Vagina (tissue), 2 donors: ENCODE measurements at regions not wholly inside any gene's neighbourhood (a gene's known extent, or its start where the extent isn't known, plus 50 kb on each side); places are given as distances from the start of the nearest gene placed in this dataset.
"Not testable (repeated sequence)": the region's sequence is repeated elsewhere in the genome, so short reads cannot be mapped to it uniquely, and the experiment has no call there.

Experiments
- DNase-seq, 2 donors: peaks; one replicate each; pipeline ENCODE4 v3.0.0-alpha.2; 2017; ENCODE audit errors: extremely low spot score in 2 of 2
- H3K27ac ChIP-seq: fragments of 200-600 bp; sonication (generic); one replicate; pipeline ENCODE4 v1.5.1; 2019
- H3K27me3 ChIP-seq: fragments of 200-600 bp; sonication (generic); one replicate; pipeline ENCODE4 v1.5.1; 2019
- H3K36me3 ChIP-seq, 2 donors: fragments of 200-600 bp; sonication (generic); one replicate each; pipeline ENCODE4 v1.5.1; 2017 to 2019
- H3K4me1 ChIP-seq: fragments of 200-600 bp; sonication (generic); one replicate; pipeline ENCODE4 v1.5.1; 2019
- H3K4me3 ChIP-seq, 2 donors: fragments of 200-600 bp; sonication (generic); 1 replicate in 1 of 2; 2 replicates in 1 of 2; pipeline ENCODE4 v1.5.1; 2016 to 2019
- H3K9me3 ChIP-seq: fragments of 200-600 bp; sonication (generic); one replicate; pipeline ENCODE4 v1.5.1; 2019
- POLR2A ChIP-seq, 2 donors: fragments of 450-650 bp; IDR thresholded peaks; one replicate each; pipeline ENCODE4 v1.6.1; 2017; ENCODE audit warnings: antibody characterized with exemption in 2 of 2, mild to moderate bottlenecking in 2 of 2, moderate library complexity in 2 of 2
- POLR2AphosphoS5 ChIP-seq, 2 donors: sonication (generic); formaldehyde crosslinking; IDR thresholded peaks; one replicate each; pipeline ENCODE4 v1.9.0; 2017; ENCODE audit warnings: antibody characterized with exemption in 2 of 2, mild to moderate bottlenecking in 2 of 2, low read depth in 1 of 2; ENCODE audit not compliant: insufficient read depth in 1 of 2
- intact Hi-C: fragments of 100-400 bp; cut with DNase I; formaldehyde crosslinking; loops from one replicate; pipeline ENCODE4 v1.15.1; 2023
- TF ChIP-seq, protein P1 (sequence below), 3 experiments: fragments of 450-650 bp in 2 of 3; fragments of 200-600 bp in 1 of 3; sonication (generic) in 1 of 3; IDR thresholded peaks; one replicate each; pipeline ENCODE4 v1.5.1; 2017 to 2019; ENCODE audit warnings: antibody characterized with exemption in 3 of 3, mild to moderate bottlenecking in 2 of 3, moderate library complexity in 2 of 3

DNA sequence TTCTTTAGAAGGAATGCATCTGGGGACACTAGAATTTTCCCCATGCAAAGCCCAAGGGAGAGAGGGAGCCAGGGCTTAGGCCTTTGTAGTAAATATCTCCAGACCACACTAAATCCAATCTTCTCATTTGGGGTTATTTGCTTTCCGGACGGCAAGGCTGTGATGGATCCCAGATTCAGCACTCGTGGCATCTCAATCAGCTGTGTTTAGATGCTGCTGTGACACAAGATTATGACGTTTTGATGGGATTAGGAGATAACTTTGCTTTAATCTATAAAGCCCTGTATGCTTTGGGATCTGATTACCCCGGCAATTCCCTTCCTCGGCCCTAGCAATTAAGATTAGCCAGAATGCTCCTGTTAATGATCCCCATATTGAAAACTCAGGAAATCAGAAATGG, 686.7 kb upstream of the TBX3 start:
- Histone ChIP-seq H3K4me3 (no peak overlapping the region), H3K9me3 (no peaks in the 10 kb centered on the region), H3K27ac (no peak overlapping the region), H3K4me1 (peaks cover 12% of the 10 kb centered on the region), H3K36me3 (no peaks in the 10 kb centered on the region), H3K27me3 (no peaks in the 10 kb centered on the region)
- TF ChIP-seq POLR2A (IDR thresholded peaks at IDR 0.05) (no peak), POLR2AphosphoS5 (IDR thresholded peaks at IDR 0.05; ENCODE audit: insufficient read depth in 1 of 2, low read depth in 1 of 2) (no peak)
- TF ChIP-seq, protein P1, sequence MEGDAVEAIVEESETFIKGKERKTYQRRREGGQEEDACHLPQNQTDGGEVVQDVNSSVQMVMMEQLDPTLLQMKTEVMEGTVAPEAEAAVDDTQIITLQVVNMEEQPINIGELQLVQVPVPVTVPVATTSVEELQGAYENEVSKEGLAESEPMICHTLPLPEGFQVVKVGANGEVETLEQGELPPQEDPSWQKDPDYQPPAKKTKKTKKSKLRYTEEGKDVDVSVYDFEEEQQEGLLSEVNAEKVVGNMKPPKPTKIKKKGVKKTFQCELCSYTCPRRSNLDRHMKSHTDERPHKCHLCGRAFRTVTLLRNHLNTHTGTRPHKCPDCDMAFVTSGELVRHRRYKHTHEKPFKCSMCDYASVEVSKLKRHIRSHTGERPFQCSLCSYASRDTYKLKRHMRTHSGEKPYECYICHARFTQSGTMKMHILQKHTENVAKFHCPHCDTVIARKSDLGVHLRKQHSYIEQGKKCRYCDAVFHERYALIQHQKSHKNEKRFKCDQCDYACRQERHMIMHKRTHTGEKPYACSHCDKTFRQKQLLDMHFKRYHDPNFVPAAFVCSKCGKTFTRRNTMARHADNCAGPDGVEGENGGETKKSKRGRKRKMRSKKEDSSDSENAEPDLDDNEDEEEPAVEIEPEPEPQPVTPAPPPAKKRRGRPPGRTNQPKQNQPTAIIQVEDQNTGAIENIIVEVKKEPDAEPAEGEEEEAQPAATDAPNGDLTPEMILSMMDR (IDR thresholded peaks at IDR 0.05) = no peak
- intact Hi-C loops = no loop called here
- no peak for DNase-seq

DNA sequence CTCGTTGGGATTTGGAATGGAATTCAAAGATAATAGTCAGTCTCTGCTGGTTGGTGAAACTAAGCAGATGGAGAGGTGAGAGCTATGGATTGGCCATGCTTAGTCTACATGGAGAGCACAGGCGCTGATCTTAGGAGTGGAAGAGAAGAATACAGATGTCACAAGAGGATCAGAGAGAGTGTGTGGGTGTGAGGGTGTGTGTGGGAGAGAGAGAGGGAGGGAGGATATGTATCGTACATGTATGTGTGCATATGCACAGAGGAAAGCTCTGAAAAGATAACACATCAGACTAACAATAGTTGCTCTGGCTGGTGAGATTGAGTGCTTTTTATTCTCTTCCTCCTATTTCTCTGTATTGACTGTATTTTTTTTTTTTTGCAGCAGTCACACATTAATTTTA, 686.2 kb upstream of the TBX3 start:
- H3K4me1 ChIP-seq = peaks cover 7% of the 10 kb centered on the region
- DNase-seq = no peak
- no peak overlapping the region for H3K27ac ChIP-seq
- intact Hi-C loops = no loop called here
- H3K4me3 ChIP-seq = no peak overlapping the region
- no peaks in the 10 kb centered on the region for H3K9me3 ChIP-seq
- no peaks in the 10 kb centered on the region for H3K27me3 ChIP-seq
- no peaks in the 10 kb centered on the region for H3K36me3 ChIP-seq
- TF ChIP-seq POLR2AphosphoS5 (IDR thresholded peaks at IDR 0.05; ENCODE audit: insufficient read depth in 1 of 2, low read depth in 1 of 2) = no peak
- TF ChIP-seq, protein P1 (IDR thresholded peaks at IDR 0.05) = no peak
- TF ChIP-seq POLR2A (IDR thresholded peaks at IDR 0.05) = no peak

DNA sequence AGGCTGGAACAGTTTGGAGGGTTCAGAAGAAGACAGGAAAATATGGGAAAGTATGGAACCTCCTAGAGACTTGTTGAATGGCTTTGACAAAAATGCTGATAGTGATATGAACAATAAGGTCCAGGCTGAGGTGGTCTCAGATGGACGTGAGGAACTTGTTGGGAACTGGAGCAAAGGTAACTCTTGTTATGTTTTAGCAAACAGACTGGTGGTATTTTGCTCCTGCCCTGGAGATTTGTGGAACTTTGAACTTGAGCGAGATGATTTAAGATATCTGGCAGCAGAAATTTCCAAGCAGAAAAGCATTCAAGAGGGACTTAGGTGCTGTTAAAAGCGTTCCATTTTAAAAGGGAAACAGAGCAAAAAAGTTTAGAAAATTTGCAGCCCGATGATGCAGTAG, 682.3 kb upstream of the TBX3 start:
- H3K4me1 ChIP-seq, H3K27ac ChIP-seq, H3K9me3 ChIP-seq, H3K27me3 ChIP-seq, H3K36me3 ChIP-seq, intact Hi-C loops, DNase-seq, H3K4me3 ChIP-seq: not testable (repeated sequence)

DNA sequence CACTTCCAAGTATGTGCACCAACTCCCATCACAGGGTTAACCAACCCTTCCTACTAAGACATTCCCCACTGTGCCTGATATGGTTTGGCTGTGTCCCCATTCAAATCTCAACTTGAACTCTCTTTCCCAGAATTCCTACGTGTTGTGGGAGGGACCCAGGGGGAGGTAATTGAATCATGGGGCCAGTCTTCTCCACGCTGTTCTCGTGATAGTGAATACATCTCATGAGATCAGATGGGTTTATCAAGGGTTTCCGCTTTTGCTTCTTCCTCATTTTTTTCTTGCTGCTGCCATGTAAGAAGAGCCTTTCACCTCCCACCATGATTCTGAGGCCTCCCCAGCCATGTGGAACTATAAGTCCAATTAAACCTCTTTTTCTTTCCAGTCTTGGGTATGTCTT, 681.8 kb upstream of the TBX3 start:
- H3K4me1 ChIP-seq, H3K36me3 ChIP-seq, H3K9me3 ChIP-seq, DNase-seq, intact Hi-C loops, H3K27ac ChIP-seq, H3K27me3 ChIP-seq, H3K4me3 ChIP-seq: not testable (repeated sequence)

DNA sequence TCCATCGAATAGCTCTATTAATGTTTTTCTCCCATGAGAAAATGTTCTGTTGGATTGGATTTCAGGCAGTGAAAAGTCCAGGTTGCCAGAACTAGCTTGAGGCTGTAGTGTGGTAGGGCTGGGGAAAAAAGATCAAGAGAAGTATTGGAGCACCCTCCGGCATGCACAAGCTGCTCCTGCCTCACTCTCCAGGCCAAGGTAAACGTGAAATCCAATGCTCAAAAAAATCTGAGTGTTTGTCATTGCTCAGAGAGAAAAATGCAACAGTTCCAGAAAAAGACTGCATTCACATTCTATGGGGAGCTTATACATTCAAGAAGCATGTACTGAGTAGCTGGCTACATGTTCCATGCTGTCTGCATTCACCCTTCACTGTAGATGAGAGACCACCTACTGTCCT, 680.9 kb upstream of the TBX3 start:
- TF ChIP-seq POLR2AphosphoS5 (IDR thresholded peaks at IDR 0.05; ENCODE audit: insufficient read depth in 1 of 2, low read depth in 1 of 2) = no peak
- TF ChIP-seq POLR2A (IDR thresholded peaks at IDR 0.05) = no peak
- TF ChIP-seq, protein P1 (IDR thresholded peaks at IDR 0.05) = no peak
- DNase-seq = no peak
- H3K36me3 ChIP-seq = no peaks in the 10 kb centered on the region
- no peak overlapping the region for H3K4me3 ChIP-seq
- intact Hi-C loops = no loop called here
- H3K27ac ChIP-seq = no peak overlapping the region
- H3K9me3 ChIP-seq = no peaks in the 10 kb centered on the region
- H3K4me1 ChIP-seq = no peaks in the 10 kb centered on the region
- H3K27me3 ChIP-seq = no peaks in the 10 kb centered on the region

DNA sequence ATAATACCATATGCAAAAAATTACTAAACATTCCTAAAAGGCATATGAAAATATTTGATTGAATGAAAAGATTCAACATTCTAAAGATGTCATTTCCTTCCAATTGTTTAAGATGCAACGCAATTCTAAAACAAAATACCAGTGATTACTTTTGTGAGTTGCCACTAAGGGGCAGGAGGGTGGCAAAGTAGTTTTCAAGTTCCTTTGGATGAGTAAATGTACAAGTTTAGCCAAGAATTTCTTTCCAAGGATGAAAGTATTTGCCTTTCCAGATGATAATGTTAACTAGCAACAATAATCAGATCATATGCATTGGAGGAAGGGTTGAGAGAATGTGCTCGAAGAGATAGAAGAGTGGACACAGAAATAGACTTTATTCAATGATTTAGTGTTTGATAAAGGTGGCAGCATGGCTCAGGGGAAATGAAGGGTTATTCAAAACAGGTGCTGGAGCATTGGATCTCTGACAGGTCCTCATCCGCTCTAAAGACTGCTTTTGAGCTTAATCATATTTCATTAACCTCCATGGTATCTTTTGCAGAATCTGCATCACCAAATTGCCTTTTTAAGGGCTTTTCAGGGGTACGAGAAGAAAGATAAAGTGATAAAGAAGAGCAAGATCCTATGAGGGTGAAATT, 678.5 kb upstream of the TBX3 start:
- Histone ChIP-seq H3K9me3 (no peaks in the 10 kb centered on the region), H3K4me1 (no peaks in the 10 kb centered on the region), H3K36me3 (no peaks in the 10 kb centered on the region), H3K27me3 (no peaks in the 10 kb centered on the region), H3K4me3 (no peak overlapping the region), H3K27ac (no peak overlapping the region)
- TF ChIP-seq, protein P1 (IDR thresholded peaks at IDR 0.05) = no peak
- TF ChIP-seq POLR2A (IDR thresholded peaks at IDR 0.05) = no peak
- no peak for TF ChIP-seq POLR2AphosphoS5 (IDR thresholded peaks at IDR 0.05; ENCODE audit: insufficient read depth in 1 of 2, low read depth in 1 of 2)
- no peak for DNase-seq
- intact Hi-C loops = no loop called here
